Neural cell (in vitro differentiated cells): ENCODE measurements at regions not wholly inside any gene's neighbourhood (a gene's known extent, or its start where the extent isn't known, plus 50 kb on each side); places are given as distances from the start of the nearest gene placed in this dataset.
"Not testable (repeated sequence)": the region's sequence is repeated elsewhere in the genome, so short reads cannot be mapped to it uniquely, and the experiment has no call there.

ENCODE experiments used
- H2AFZ ChIP-seq: fragments of 200-600, 300-800 bp; sonication (generic), shearing (Covaris generic); 2 replicates; pipeline ENCODE4 v1.6.0; 2014; ENCODE audit warnings: low read depth, mild to moderate bottlenecking, antibody characterized with exemption, low read length, moderate library complexity
- H3F3A ChIP-seq: fragments of 200-600 bp; shearing (Covaris generic); 2 replicates; pipeline ENCODE4 v1.6.1; 2016; ENCODE audit warnings: mild to moderate bottlenecking, moderate library complexity, mixed read lengths, antibody characterized with exemption, low read length; ENCODE audit not compliant: insufficient read depth, poor library complexity, severe bottlenecking
- H3K27ac ChIP-seq: fragments of 200-600, 300-800 bp; sonication (generic), shearing (Covaris generic); 2 replicates; pipeline ENCODE4 v1.5.1; 2014; ENCODE audit warnings: mild to moderate bottlenecking, low read length, moderate library complexity
- H3K27me3 ChIP-seq: fragments of 300-800, 200-600 bp; sonication (generic), shearing (Covaris generic); 2 replicates; pipeline ENCODE4 v1.6.0; 2014; ENCODE audit warnings: mild to moderate bottlenecking, low read depth, low read length, moderate library complexity; ENCODE audit not compliant: insufficient read depth
- H3K36me3 ChIP-seq: fragments of 300-800, 200-600 bp; sonication (generic), shearing (Covaris generic); 2 replicates; pipeline ENCODE4 v1.5.1; 2014; ENCODE audit warnings: mild to moderate bottlenecking, antibody characterized with exemption, low read length, moderate library complexity; ENCODE audit not compliant: insufficient read depth
- H3K4me2 ChIP-seq: fragments of 300-800, 200-600 bp; sonication (generic), shearing (Covaris generic); 2 replicates; pipeline ENCODE4 v1.6.0; 2014; ENCODE audit warnings: mild to moderate bottlenecking, low read length
- H3K4me3 ChIP-seq: fragments of 300-800, 200-600 bp; sonication (generic), shearing (Covaris generic); 2 replicates; pipeline ENCODE4 v1.5.1; 2014; ENCODE audit warnings: mild to moderate bottlenecking, low read length, moderate library complexity
- H3K79me2 ChIP-seq: fragments of 200-600 bp; shearing (Covaris generic); replicated peaks from 2 replicates; pipeline ENCODE4 v1.6.0; 2014; ENCODE audit warnings: mild to moderate bottlenecking, low read length, moderate library complexity; ENCODE audit not compliant: insufficient read depth
- H3K9ac ChIP-seq: fragments of 300-800, 200-600 bp; sonication (generic), shearing (Covaris generic); 2 replicates; pipeline ENCODE4 v1.6.1; 2016; ENCODE audit warnings: mild to moderate bottlenecking, low read length, mixed read lengths
- H3K9me2 ChIP-seq: fragments of 200-600 bp; shearing (Covaris generic); 2 replicates; pipeline ENCODE4 v1.6.1; 2016; ENCODE audit warnings: mild to moderate bottlenecking, low read length, mixed read lengths; ENCODE audit not compliant: insufficient read depth
- H3K9me3 ChIP-seq: fragments of 200-600, 300-800 bp; sonication (generic), shearing (Covaris generic); 2 replicates; pipeline ENCODE4 v1.6.1; 2016; ENCODE audit warnings: mild to moderate bottlenecking, mixed run types, low read length, moderate library complexity, mixed read lengths
- H4K20me1 ChIP-seq: fragments of 200-600 bp; shearing (Covaris generic); 2 replicates; pipeline ENCODE4 v1.6.1; 2016; ENCODE audit warnings: mild to moderate bottlenecking, mixed run types; ENCODE audit not compliant: insufficient read depth
- CTCF ChIP-seq: fragments of 450-650 bp; IDR thresholded peaks from 2 replicates; pipeline ENCODE4 v1.5.1; 2014; ENCODE audit warnings: antibody characterized with exemption, mild to moderate bottlenecking, moderate library complexity; ENCODE audit not compliant: poor library complexity, severe bottlenecking
- EP300 ChIP-seq: fragments of 450-650 bp; conservative IDR thresholded peaks from 2 replicates; pipeline ENCODE4 v1.6.1; 2014; ENCODE audit warnings: antibody characterized with exemption, mild to moderate bottlenecking, moderate library complexity; ENCODE audit not compliant: poor library complexity, severe bottlenecking
- EZH2 ChIP-seq: fragments of 200-600, 300-800 bp; shearing (Covaris generic), sonication (generic); IDR thresholded peaks from 2 replicates; pipeline ENCODE4 v1.6.1; 2014; ENCODE audit warnings: antibody characterized with exemption, low read length, borderline replicate concordance, mild to moderate bottlenecking; ENCODE audit not compliant: insufficient read depth, poor library complexity, severe bottlenecking
- MXI1 ChIP-seq: fragments of 450-650 bp; conservative IDR thresholded peaks from 2 replicates; pipeline ENCODE4 v1.6.1; 2014; ENCODE audit warnings: antibody characterized with exemption, mild to moderate bottlenecking; ENCODE audit not compliant: poor library complexity, severe bottlenecking
- POLR2AphosphoS5 ChIP-seq: IDR thresholded peaks from 2 replicates; pipeline ENCODE4 v1.6.1; 2012
- RAD21 ChIP-seq: fragments of 450-650 bp; conservative IDR thresholded peaks from 2 replicates; pipeline ENCODE4 v1.6.1; 2014; ENCODE audit warnings: antibody characterized with exemption, mild to moderate bottlenecking, moderate library complexity
- REST ChIP-seq: IDR thresholded peaks from 2 replicates; pipeline ENCODE4 v1.6.1; 2012; ENCODE audit warnings: borderline replicate concordance
- SMC3 ChIP-seq: fragments of 450-650 bp; conservative IDR thresholded peaks from 2 replicates; pipeline ENCODE4 v1.6.1; 2014; ENCODE audit warnings: antibody characterized with exemption, mild to moderate bottlenecking, moderate library complexity; ENCODE audit not compliant: poor library complexity
- TAF1 ChIP-seq: IDR thresholded peaks from 2 replicates; pipeline ENCODE4 v1.6.1; 2012; ENCODE audit warnings: low read depth

DNA sequence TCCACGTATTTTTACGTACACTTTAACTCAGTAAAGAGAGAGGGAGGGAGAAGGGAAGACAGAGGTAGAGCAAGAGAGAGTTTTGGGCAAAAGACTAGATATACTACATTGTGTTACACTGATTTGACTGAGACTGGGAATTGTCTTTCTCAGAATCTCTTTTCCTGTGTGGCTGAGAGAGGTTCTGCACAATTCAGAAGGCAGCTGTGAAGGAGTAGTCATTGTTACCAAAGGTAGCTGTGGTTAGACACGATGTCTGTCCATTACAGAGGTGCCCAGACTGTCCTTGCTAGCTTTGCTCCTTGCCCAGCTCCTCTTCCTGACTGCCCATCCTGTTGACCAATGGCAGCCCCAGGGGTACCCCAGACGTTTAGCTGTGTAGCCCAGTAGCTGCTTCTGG lies 577.5 kb upstream of the CBLB start:
- no peak overlapping the region for H2AFZ ChIP-seq
- no peak overlapping the region for H3K4me3 ChIP-seq
- TF ChIP-seq TAF1 (no peak), MXI1 (no peak), CTCF (no peak), SMC3 (no peak), RAD21 (no peak), POLR2AphosphoS5 (no peak), REST (no peak), EZH2 (no peak), EP300 (no peak)
- no peak overlapping the region for H3K9ac ChIP-seq
- no peaks in the 10 kb centered on the region for H3K79me2 ChIP-seq
- no peaks in the 10 kb centered on the region for H3K36me3 ChIP-seq
- H3K9me3 ChIP-seq = no peaks in the 10 kb centered on the region
- H3K27ac ChIP-seq = no peak overlapping the region
- no peaks in the 10 kb centered on the region for H3K27me3 ChIP-seq
- H4K20me1 ChIP-seq = no peaks in the 10 kb centered on the region
- H3K9me2 ChIP-seq = no peaks in the 10 kb centered on the region
- no peaks in the 10 kb centered on the region for H3F3A ChIP-seq
- H3K4me2 ChIP-seq = no peak overlapping the region

DNA sequence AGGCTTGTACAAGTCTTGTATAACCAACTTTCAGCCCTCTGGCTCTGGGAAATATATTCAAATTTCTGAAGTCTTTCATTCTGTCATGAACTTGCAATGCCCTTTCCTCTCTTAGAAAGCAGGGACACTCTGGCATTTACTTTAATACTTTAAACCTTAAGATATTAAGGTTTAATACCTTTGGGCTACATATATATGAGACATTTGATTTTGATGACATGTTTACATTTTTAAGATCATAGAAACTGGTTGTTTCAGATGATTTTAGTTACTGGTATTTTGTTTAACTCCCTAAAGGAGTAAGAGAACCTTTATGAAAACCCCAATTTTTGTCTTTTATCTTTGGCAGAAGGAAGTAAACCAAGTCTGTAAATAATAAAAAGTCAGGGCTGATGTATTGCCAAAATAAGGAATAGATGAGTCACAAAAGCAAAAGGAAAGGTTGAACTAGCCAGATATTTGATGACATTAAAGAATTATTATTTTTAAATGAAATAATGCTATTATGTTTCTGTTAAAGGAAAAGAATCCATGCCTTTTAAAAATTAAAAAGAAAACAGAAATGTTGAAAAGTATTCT lies 579.0 kb upstream of the CBLB start:
- H3K36me3 ChIP-seq = no peaks in the 10 kb centered on the region
- H3F3A ChIP-seq = no peaks in the 10 kb centered on the region
- H3K9me3 ChIP-seq = no peaks in the 10 kb centered on the region
- TF ChIP-seq TAF1 = no peak
- no peak for TF ChIP-seq REST
- TF ChIP-seq SMC3 = no peak
- TF ChIP-seq POLR2AphosphoS5 = no peak
- no peak for TF ChIP-seq MXI1
- no peak for TF ChIP-seq CTCF
- no peak for TF ChIP-seq EZH2
- TF ChIP-seq RAD21 = no peak
- no peaks in the 10 kb centered on the region for H3K9me2 ChIP-seq
- no peak overlapping the region for H3K27ac ChIP-seq
- H2AFZ ChIP-seq = no peak overlapping the region
- no peaks in the 10 kb centered on the region for H3K27me3 ChIP-seq
- H3K4me2 ChIP-seq = no peak overlapping the region
- no peaks in the 10 kb centered on the region for H4K20me1 ChIP-seq
- H3K9ac ChIP-seq = no peak overlapping the region
- no peaks in the 10 kb centered on the region for H3K79me2 ChIP-seq
- H3K4me3 ChIP-seq = no peak overlapping the region

- H3K4me3 ChIP-seq, H4K20me1 ChIP-seq, H2AFZ ChIP-seq, H3K79me2 ChIP-seq, H3K9ac ChIP-seq, H3K36me3 ChIP-seq, H3K27ac ChIP-seq, H3K4me2 ChIP-seq, H3K9me2 ChIP-seq, H3F3A ChIP-seq, H3K27me3 ChIP-seq, H3K9me3 ChIP-seq: not testable (repeated sequence)
Observed at GRCh38 chr3:106448372-106448966, 579.7 kb upstream of the CBLB start.
